PC-9 (cell line): ENCODE measurements at regions not wholly inside any gene's neighbourhood (a gene's known extent, or its start where the extent isn't known, plus 50 kb on each side); places are given as distances from the start of the nearest gene placed in this dataset.

Experiments used
- BruUV-seq: library from RNA; stranded (reverse); fragments of 400-500 nt; replicated peaks from 2 replicates; lab custom pipeline; 2021; lab: Mats Ljungman, UMichigan
- CTCF ChIA-PET: fragments of 300-600 bp; sonication (Branson Sonifier 250); formaldehyde crosslinking; loops from one replicate; lab custom pipeline; 2022; ENCODE audit warnings: antibody characterized with exemption; lab: Charles Lee
- POLR2A ChIA-PET: fragments of 300-600 bp; sonication (Branson Sonifier 250); formaldehyde crosslinking; loops from one replicate; lab custom pipeline; 2022; ENCODE audit warnings: antibody characterized with exemption; ENCODE audit not compliant: unreplicated experiment; lab: Charles Lee
- DNase-seq, 2 experiments: peaks; one replicate each; pipeline versions ENCODE4 v3.0.0 to v3.0.0-alpha.2; 2015 to 2022; ENCODE audit warnings: mixed read lengths in 1 of 2
- H2AFZ ChIP-seq: fragments of 200-600 bp; sonication (generic); 2 replicates; pipeline ENCODE4 v1.8.1; 2017; ENCODE audit warnings: antibody characterized with exemption
- H3F3A ChIP-seq: fragments of 200-600 bp; sonication (generic); 2 replicates; pipeline ENCODE4 v1.8.1; 2017; ENCODE audit warnings: antibody characterized with exemption, mild to moderate bottlenecking, low read depth; ENCODE audit not compliant: insufficient read depth
- H3K27ac ChIP-seq: fragments of 200-600 bp; sonication (generic); 2 replicates; pipeline ENCODE4 v1.6.1; 2016; ENCODE audit warnings: mixed run types
- H3K27me3 ChIP-seq: fragments of 200-600 bp; sonication (generic); 2 replicates; pipeline ENCODE4 v1.6.1; 2016; ENCODE audit warnings: low read depth, mixed run types; ENCODE audit not compliant: insufficient read depth
- H3K36me3 ChIP-seq: fragments of 200-600 bp; sonication (generic); 2 replicates; pipeline ENCODE4 v1.6.1; 2016; ENCODE audit warnings: low read depth, mixed run types
- H3K4me1 ChIP-seq: fragments of 200-600 bp; sonication (generic); replicated peaks from 2 replicates; pipeline ENCODE4 v1.6.1; 2016; ENCODE audit warnings: mixed run types; ENCODE audit not compliant: insufficient read depth
- H3K4me2 ChIP-seq: fragments of 200-600 bp; sonication (generic); 2 replicates; pipeline ENCODE4 v1.6.1; 2017; ENCODE audit warnings: mixed run types
- H3K4me3 ChIP-seq: fragments of 200-600 bp; sonication (generic); 2 replicates; pipeline ENCODE4 v1.6.1; 2016; ENCODE audit warnings: mixed run types
- H3K79me2 ChIP-seq: fragments of 200-600 bp; sonication (generic); 2 replicates; pipeline ENCODE4 v1.6.1; 2017; ENCODE audit warnings: low read depth, mixed run types
- H3K9me2 ChIP-seq: fragments of 200-600 bp; sonication (generic); 2 replicates; pipeline ENCODE4 v1.8.1; 2017; ENCODE audit warnings: mild to moderate bottlenecking; ENCODE audit not compliant: insufficient read depth
- H3K9me3 ChIP-seq: fragments of 200-600 bp; sonication (generic); 2 replicates; pipeline ENCODE4 v1.8.1; 2016; ENCODE audit warnings: low read depth; ENCODE audit not compliant: insufficient read depth
- H4K20me1 ChIP-seq: fragments of 200-600 bp; sonication (generic); 2 replicates; pipeline ENCODE4 v1.8.1; 2017; ENCODE audit not compliant: insufficient read depth
- EZH2 ChIP-seq: fragments of 200-600 bp; sonication (generic); IDR thresholded peaks from 2 replicates; pipeline ENCODE4 v1.8.0; 2017; ENCODE audit warnings: antibody characterized with exemption, low read depth
- intact Hi-C: fragments of 100-400 bp; cut with micrococcal nuclease; formaldehyde crosslinking; loops from one replicate; pipeline ENCODE4 v1.10.0; 2022; ENCODE audit not compliant: unreplicated experiment
- TF ChIP-seq, protein P1 (sequence below): fragments of 200-600 bp; sonication (generic); conservative IDR thresholded peaks from 2 replicates; pipeline ENCODE4 v1.6.1; 2017; ENCODE audit warnings: mixed run types, antibody characterized with exemption, mild to moderate bottlenecking, moderate library complexity

- POLR2A ChIA-PET = no interaction called here
- peaks cover 9% of the 10 kb centered on the region; the same call in 1 of the 2 replicates for H3K9me3 ChIP-seq
- no peak overlapping the region for H3K27ac ChIP-seq
- H3K36me3 ChIP-seq = no peaks in the 10 kb centered on the region
- no peak overlapping the region for H3K4me3 ChIP-seq
- CTCF ChIA-PET = no interaction called here
- BruUV-seq = no TSS peak
- H3K4me1 ChIP-seq = no peaks in the 10 kb centered on the region
- H4K20me1 ChIP-seq = no peaks in the 10 kb centered on the region
- H3K9me2 ChIP-seq = no peaks in the 10 kb centered on the region
- H2AFZ ChIP-seq = no peak overlapping the region
- TF ChIP-seq, protein P1, sequence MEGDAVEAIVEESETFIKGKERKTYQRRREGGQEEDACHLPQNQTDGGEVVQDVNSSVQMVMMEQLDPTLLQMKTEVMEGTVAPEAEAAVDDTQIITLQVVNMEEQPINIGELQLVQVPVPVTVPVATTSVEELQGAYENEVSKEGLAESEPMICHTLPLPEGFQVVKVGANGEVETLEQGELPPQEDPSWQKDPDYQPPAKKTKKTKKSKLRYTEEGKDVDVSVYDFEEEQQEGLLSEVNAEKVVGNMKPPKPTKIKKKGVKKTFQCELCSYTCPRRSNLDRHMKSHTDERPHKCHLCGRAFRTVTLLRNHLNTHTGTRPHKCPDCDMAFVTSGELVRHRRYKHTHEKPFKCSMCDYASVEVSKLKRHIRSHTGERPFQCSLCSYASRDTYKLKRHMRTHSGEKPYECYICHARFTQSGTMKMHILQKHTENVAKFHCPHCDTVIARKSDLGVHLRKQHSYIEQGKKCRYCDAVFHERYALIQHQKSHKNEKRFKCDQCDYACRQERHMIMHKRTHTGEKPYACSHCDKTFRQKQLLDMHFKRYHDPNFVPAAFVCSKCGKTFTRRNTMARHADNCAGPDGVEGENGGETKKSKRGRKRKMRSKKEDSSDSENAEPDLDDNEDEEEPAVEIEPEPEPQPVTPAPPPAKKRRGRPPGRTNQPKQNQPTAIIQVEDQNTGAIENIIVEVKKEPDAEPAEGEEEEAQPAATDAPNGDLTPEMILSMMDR = no peak
- no peaks in the 10 kb centered on the region for H3K27me3 ChIP-seq
- H3K4me2 ChIP-seq = no peak overlapping the region
- no peaks in the 10 kb centered on the region for H3K79me2 ChIP-seq
- intact Hi-C loops = no loop called here
- no peak for DNase-seq
- H3F3A ChIP-seq = no peaks in the 10 kb centered on the region
Measured at GRCh38 chr5:154669402-154669801, 85.8 kb upstream of the LARP1 start.

GRCh38 chr5:154664869-154665268 lies 90.3 kb upstream of the LARP1 start:
- Histone ChIP-seq H3K36me3 (no peaks in the 10 kb centered on the region), H3K9me3 (peaks cover 11% of the 10 kb centered on the region; the same call in 1 of the 2 replicates), H3K9me2 (no peaks in the 10 kb centered on the region), H4K20me1 (no peaks in the 10 kb centered on the region), H3K79me2 (no peaks in the 10 kb centered on the region), H3K4me3 (no peak overlapping the region), H3K4me2 (no peak overlapping the region), H3F3A (no peaks in the 10 kb centered on the region), H3K27ac (no peak overlapping the region), H3K4me1 (no peaks in the 10 kb centered on the region), H3K27me3 (no peaks in the 10 kb centered on the region), H2AFZ (no peak overlapping the region)
- ChIA-PET POLR2A (no interaction called here), CTCF (no interaction called here)
- no peak for TF ChIP-seq EZH2
- TF ChIP-seq, protein P1 = no peak
- intact Hi-C loops = no loop called here
- no peak for DNase-seq
- no TSS peak for BruUV-seq

- Histone ChIP-seq H3K4me1 (no peaks in the 10 kb centered on the region), H3K4me2 (no peak overlapping the region), H3K79me2 (no peaks in the 10 kb centered on the region), H3K36me3 (no peaks in the 10 kb centered on the region), H3K4me3 (no peak overlapping the region), H3F3A (no peaks in the 10 kb centered on the region), H4K20me1 (no peaks in the 10 kb centered on the region), H3K9me2 (no peaks in the 10 kb centered on the region), H3K27ac (no peak overlapping the region), H2AFZ (no peak overlapping the region), H3K27me3 (no peaks in the 10 kb centered on the region), H3K9me3 (peaks cover 11% of the 10 kb centered on the region; the same call in 1 of the 2 replicates)
- intact Hi-C loops = no loop called here
- ChIA-PET POLR2A (no interaction called here), CTCF (no interaction called here)
- no peak for DNase-seq
- TF ChIP-seq, protein P1 = no peak
- no TSS peak for BruUV-seq
Measured at GRCh38 chr5:154663424-154663823, 91.8 kb upstream of the LARP1 start.
